GM12878 (cell line): ENCODE measurements at regions not wholly inside any gene's neighbourhood (a gene's known extent, or its start where the extent isn't known, plus 50 kb on each side); places are given as distances from the start of the nearest gene placed in this dataset.

Experiments used
- ATAC-seq: fragments of 200-7000 bp; cut with Tn5 transposase; 3 replicates; pipeline ENCODE4 v1.9.1; 2020; ENCODE audit warnings: mild to moderate bottlenecking, moderate library complexity
- BruUV-seq: library from RNA; stranded (reverse); fragments of 400-500 nt; replicated peaks from 2 replicates; lab custom pipeline; 2021; lab: Mats Ljungman, UMichigan
- CTCF ChIA-PET: fragments of 300-600 bp; sonication (Branson Sonifier 250); formaldehyde crosslinking; extraction: SDS; loops from one replicate; lab custom pipeline; 2021; ENCODE audit warnings: inconsistent platforms; lab: Yijun Ruan, JAX
- POLR2A ChIA-PET: fragments of 350-600 bp; formaldehyde crosslinking; extraction: SDS; loops from one replicate; lab custom pipeline; 2021; ENCODE audit warnings: inconsistent platforms; lab: Charles Lee
- RAD21 ChIA-PET: fragments of 300-600 bp; sonication (Branson Sonifier 250); formaldehyde crosslinking; loops from one replicate; lab custom pipeline; 2023; ENCODE audit warnings: antibody characterized with exemption; ENCODE audit not compliant: unreplicated experiment; lab: Charles Lee
- SMC1A ChIA-PET: fragments of 300-600 bp; sonication (Branson Sonifier 250); formaldehyde crosslinking; loops from one replicate; lab custom pipeline; 2023; ENCODE audit not compliant: unreplicated experiment, uncharacterized antibody; lab: Charles Lee
- DNase-seq: peaks from one replicate; pipeline ENCODE4 v3.0.0-alpha.2; 2011; ENCODE audit warnings: low read depth, low spot score
- FAIRE-seq: peaks from 3 replicates; lab custom pipeline; 2011; peaks lifted over from hg19 to GRCh38; lab: Jason Lieb, UNC
- H2AFZ ChIP-seq: 2 replicates; pipeline ENCODE4 v1.6.0; 2011; ENCODE audit warnings: low read depth, low read length, control low read depth; ENCODE audit not compliant: control insufficient read depth
- H3K27ac ChIP-seq: 2 replicates; pipeline ENCODE4 v1.5.1; 2011; ENCODE audit warnings: control low read depth; ENCODE audit not compliant: control insufficient read depth, insufficient read depth
- H3K27me3 ChIP-seq, 2 experiments: replicated peaks in 1 of 2; 2 replicates each; pipeline versions ENCODE4 v1.6.0 to v1.6.1; 2011; ENCODE audit warnings: low read length in 1 of 2; ENCODE audit not compliant: control insufficient read depth in 2 of 2, insufficient read depth in 2 of 2
- H3K36me3 ChIP-seq, 2 experiments: 2 replicates each; pipeline ENCODE4 v1.5.1; 2011; ENCODE audit warnings: low read length in 1 of 2; ENCODE audit not compliant: control insufficient read depth in 2 of 2, insufficient read depth in 2 of 2
- H3K4me1 ChIP-seq: 2 replicates; pipeline ENCODE4 v1.6.1; 2011; ENCODE audit warnings: mild to moderate bottlenecking, low read length, moderate library complexity, mixed read lengths; ENCODE audit not compliant: control insufficient read depth, insufficient read depth
- H3K4me2 ChIP-seq: 2 replicates; pipeline ENCODE4 v1.6.0; 2011; ENCODE audit warnings: control low read depth; ENCODE audit not compliant: control insufficient read depth, insufficient read depth
- H3K4me3 ChIP-seq: fragments of 200-600 bp; sonication (generic); 2 replicates; pipeline ENCODE4 v1.5.1; 2016
- H3K79me2 ChIP-seq: 2 replicates; pipeline ENCODE4 v1.6.0; 2011; ENCODE audit warnings: low read length; ENCODE audit not compliant: control insufficient read depth, insufficient read depth
- H3K9ac ChIP-seq: 2 replicates; pipeline ENCODE4 v1.8.0; 2011; ENCODE audit warnings: low read length, control low read depth, mixed read lengths; ENCODE audit not compliant: control insufficient read depth, insufficient read depth
- H3K9me3 ChIP-seq: replicated peaks from 3 replicates; pipeline ENCODE4 v1.5.1; 2011; ENCODE audit warnings: mild to moderate bottlenecking, low read length; ENCODE audit not compliant: control insufficient read depth, insufficient read depth
- H4K20me1 ChIP-seq: 2 replicates; pipeline ENCODE4 v1.6.0; 2011; ENCODE audit not compliant: control insufficient read depth, insufficient read depth
- ATF7 ChIP-seq: fragments of 450-650 bp; IDR thresholded peaks from 2 replicates; pipeline ENCODE4 v1.6.1; 2016; ENCODE audit warnings: low read depth, mild to moderate bottlenecking
- BCL11A ChIP-seq: IDR thresholded peaks from 2 replicates; pipeline ENCODE4 v1.6.1; 2011; ENCODE audit warnings: low read depth, low read length
- SIX5 ChIP-seq: IDR thresholded peaks from 2 replicates; pipeline ENCODE4 v1.6.1; 2011; ENCODE audit warnings: mild to moderate bottlenecking, low read depth, low read length, moderate library complexity; ENCODE audit not compliant: severe bottlenecking
- WGBS: methylation state at CpG from one replicate; pipeline ENCODE4 v1.1.6; 2016; ENCODE audit warnings: low lambda C conversion rate; ENCODE audit not compliant: insufficient replicate concordance, insufficient coverage; ENCODE audit errors: missing lambda C conversion rate; 5-methylcytosine and 5-hydroxymethylcytosine counted together
- in situ Hi-C: fragments of 300-500 bp; cut with MboI; formaldehyde crosslinking; loops from 9 replicates; pipeline ENCODE4 v1.14.3; 2018; ENCODE audit warnings: mixed read lengths
- intact Hi-C: fragments of 100-400 bp; cut with micrococcal nuclease; formaldehyde crosslinking; loops from one replicate; pipeline ENCODE4 v1.14.2; 2022; ENCODE audit not compliant: unreplicated experiment
- TF ChIP-seq, protein P1 (sequence below): fragments of 450-650 bp; IDR thresholded peaks from 2 replicates; pipeline ENCODE4 v1.6.1; 2017; ENCODE audit warnings: mild to moderate bottlenecking, moderate library complexity
- TF ChIP-seq, protein P2 (sequence below): IDR thresholded peaks from 2 replicates; pipeline ENCODE4 v1.6.1; 2012; ENCODE audit warnings: low read length, inconsistent platforms
- TF ChIP-seq, protein P3 (sequence below): IDR thresholded peaks from 2 replicates; pipeline ENCODE4 v1.6.1; 2012; ENCODE audit warnings: mild to moderate bottlenecking, low read depth, low read length
- TF ChIP-seq, protein P4 (sequence below): fragments of 450-650 bp; IDR thresholded peaks from 2 replicates; pipeline ENCODE4 v1.6.1; 2017; ENCODE audit warnings: borderline replicate concordance
- TF ChIP-seq, protein P5 (sequence below): fragments of 150-350 bp; IDR thresholded peaks from 2 replicates; pipeline ENCODE4 v1.6.1; 2014; ENCODE audit warnings: mild to moderate bottlenecking, low read depth, low read length
- TF ChIP-seq, protein P6 (sequence below): IDR thresholded peaks from 2 replicates; pipeline ENCODE4 v1.6.1; 2012; ENCODE audit warnings: low read depth, low read length, improper control_type of control experiment
- TF ChIP-seq, protein P7 (sequence below): IDR thresholded peaks from 2 replicates; pipeline ENCODE4 v1.6.1; 2011; ENCODE audit warnings: mild to moderate bottlenecking, low read depth, low read length, moderate library complexity; ENCODE audit not compliant: insufficient replicate concordance

DNA sequence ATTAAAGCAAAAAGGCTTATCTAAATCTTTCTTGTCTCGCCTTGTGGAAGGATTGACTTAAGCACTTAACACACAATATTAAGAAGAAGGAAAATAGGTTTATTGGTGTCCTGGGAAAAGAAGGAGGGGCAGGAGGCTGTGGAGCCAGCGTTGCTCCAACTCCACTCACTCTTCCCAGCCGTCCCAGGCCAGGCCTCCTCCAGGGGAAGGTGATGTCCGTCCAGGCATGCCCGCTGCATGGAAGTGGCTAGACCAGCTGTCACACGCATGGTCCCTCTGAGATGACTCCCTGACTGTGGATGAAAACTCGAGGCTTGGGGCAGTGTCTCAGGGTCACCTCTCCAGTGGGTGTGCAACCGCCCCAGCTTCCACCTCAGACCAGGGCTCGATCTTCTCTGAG lies 281.1 kb downstream of the GALR1 start:
- H3K27me3 ChIP-seq = no peaks in the 10 kb centered on the region
- intact Hi-C loops = no loop called here
- ATAC-seq (no peak), DNase-seq (no peak), FAIRE-seq (no peak)
- no peak overlapping the region for H3K27ac ChIP-seq
- no peak overlapping the region for H2AFZ ChIP-seq
- H3K9ac ChIP-seq = no peak overlapping the region
- RAD21 ChIA-PET = no interaction called here
- no peak overlapping the region for H3K4me3 ChIP-seq
- H3K36me3 ChIP-seq = no peaks in the 10 kb centered on the region
- POLR2A ChIA-PET = no interaction called here
- CTCF ChIA-PET = no interaction called here
- SMC1A ChIA-PET = no interaction called here
- H3K4me1 ChIP-seq = no peaks in the 10 kb centered on the region
- no peak overlapping the region for H3K4me2 ChIP-seq
- BruUV-seq = no TSS peak
- no peaks in the 10 kb centered on the region; the same call in 2 of the 3 replicates for H3K9me3 ChIP-seq
- in situ Hi-C loops = no loop called here
- no peaks in the 10 kb centered on the region for H3K79me2 ChIP-seq
- H4K20me1 ChIP-seq = no peaks in the 10 kb centered on the region
- 40% methylated on average over 8 of the region's 9 CpGs for WGBS
- TF ChIP-seq BCL11A = no peak
- no peak for TF ChIP-seq ATF7
- TF ChIP-seq, protein P1, sequence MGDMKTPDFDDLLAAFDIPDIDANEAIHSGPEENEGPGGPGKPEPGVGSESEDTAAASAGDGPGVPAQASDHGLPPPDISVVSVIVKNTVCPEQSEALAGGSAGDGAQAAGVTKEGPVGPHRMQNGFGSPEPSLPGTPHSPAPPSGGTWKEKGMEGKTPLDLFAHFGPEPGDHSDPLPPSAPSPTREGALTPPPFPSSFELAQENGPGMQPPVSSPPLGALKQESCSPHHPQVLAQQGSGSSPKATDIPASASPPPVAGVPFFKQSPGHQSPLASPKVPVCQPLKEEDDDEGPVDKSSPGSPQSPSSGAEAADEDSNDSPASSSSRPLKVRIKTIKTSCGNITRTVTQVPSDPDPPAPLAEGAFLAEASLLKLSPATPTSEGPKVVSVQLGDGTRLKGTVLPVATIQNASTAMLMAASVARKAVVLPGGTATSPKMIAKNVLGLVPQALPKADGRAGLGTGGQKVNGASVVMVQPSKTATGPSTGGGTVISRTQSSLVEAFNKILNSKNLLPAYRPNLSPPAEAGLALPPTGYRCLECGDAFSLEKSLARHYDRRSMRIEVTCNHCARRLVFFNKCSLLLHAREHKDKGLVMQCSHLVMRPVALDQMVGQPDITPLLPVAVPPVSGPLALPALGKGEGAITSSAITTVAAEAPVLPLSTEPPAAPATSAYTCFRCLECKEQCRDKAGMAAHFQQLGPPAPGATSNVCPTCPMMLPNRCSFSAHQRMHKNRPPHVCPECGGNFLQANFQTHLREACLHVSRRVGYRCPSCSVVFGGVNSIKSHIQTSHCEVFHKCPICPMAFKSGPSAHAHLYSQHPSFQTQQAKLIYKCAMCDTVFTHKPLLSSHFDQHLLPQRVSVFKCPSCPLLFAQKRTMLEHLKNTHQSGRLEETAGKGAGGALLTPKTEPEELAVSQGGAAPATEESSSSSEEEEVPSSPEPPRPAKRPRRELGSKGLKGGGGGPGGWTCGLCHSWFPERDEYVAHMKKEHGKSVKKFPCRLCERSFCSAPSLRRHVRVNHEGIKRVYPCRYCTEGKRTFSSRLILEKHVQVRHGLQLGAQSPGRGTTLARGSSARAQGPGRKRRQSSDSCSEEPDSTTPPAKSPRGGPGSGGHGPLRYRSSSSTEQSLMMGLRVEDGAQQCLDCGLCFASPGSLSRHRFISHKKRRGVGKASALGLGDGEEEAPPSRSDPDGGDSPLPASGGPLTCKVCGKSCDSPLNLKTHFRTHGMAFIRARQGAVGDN = no peak
- TF ChIP-seq, protein P2, sequence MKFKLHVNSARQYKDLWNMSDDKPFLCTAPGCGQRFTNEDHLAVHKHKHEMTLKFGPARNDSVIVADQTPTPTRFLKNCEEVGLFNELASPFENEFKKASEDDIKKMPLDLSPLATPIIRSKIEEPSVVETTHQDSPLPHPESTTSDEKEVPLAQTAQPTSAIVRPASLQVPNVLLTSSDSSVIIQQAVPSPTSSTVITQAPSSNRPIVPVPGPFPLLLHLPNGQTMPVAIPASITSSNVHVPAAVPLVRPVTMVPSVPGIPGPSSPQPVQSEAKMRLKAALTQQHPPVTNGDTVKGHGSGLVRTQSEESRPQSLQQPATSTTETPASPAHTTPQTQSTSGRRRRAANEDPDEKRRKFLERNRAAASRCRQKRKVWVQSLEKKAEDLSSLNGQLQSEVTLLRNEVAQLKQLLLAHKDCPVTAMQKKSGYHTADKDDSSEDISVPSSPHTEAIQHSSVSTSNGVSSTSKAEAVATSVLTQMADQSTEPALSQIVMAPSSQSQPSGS = no peak
- TF ChIP-seq, protein P3, sequence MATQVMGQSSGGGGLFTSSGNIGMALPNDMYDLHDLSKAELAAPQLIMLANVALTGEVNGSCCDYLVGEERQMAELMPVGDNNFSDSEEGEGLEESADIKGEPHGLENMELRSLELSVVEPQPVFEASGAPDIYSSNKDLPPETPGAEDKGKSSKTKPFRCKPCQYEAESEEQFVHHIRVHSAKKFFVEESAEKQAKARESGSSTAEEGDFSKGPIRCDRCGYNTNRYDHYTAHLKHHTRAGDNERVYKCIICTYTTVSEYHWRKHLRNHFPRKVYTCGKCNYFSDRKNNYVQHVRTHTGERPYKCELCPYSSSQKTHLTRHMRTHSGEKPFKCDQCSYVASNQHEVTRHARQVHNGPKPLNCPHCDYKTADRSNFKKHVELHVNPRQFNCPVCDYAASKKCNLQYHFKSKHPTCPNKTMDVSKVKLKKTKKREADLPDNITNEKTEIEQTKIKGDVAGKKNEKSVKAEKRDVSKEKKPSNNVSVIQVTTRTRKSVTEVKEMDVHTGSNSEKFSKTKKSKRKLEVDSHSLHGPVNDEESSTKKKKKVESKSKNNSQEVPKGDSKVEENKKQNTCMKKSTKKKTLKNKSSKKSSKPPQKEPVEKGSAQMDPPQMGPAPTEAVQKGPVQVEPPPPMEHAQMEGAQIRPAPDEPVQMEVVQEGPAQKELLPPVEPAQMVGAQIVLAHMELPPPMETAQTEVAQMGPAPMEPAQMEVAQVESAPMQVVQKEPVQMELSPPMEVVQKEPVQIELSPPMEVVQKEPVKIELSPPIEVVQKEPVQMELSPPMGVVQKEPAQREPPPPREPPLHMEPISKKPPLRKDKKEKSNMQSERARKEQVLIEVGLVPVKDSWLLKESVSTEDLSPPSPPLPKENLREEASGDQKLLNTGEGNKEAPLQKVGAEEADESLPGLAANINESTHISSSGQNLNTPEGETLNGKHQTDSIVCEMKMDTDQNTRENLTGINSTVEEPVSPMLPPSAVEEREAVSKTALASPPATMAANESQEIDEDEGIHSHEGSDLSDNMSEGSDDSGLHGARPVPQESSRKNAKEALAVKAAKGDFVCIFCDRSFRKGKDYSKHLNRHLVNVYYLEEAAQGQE = no peak
- TF ChIP-seq, protein P4, sequence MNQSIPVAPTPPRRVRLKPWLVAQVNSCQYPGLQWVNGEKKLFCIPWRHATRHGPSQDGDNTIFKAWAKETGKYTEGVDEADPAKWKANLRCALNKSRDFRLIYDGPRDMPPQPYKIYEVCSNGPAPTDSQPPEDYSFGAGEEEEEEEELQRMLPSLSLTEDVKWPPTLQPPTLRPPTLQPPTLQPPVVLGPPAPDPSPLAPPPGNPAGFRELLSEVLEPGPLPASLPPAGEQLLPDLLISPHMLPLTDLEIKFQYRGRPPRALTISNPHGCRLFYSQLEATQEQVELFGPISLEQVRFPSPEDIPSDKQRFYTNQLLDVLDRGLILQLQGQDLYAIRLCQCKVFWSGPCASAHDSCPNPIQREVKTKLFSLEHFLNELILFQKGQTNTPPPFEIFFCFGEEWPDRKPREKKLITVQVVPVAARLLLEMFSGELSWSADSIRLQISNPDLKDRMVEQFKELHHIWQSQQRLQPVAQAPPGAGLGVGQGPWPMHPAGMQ = no peak
- TF ChIP-seq SIX5 = no peak
- TF ChIP-seq, protein P5, sequence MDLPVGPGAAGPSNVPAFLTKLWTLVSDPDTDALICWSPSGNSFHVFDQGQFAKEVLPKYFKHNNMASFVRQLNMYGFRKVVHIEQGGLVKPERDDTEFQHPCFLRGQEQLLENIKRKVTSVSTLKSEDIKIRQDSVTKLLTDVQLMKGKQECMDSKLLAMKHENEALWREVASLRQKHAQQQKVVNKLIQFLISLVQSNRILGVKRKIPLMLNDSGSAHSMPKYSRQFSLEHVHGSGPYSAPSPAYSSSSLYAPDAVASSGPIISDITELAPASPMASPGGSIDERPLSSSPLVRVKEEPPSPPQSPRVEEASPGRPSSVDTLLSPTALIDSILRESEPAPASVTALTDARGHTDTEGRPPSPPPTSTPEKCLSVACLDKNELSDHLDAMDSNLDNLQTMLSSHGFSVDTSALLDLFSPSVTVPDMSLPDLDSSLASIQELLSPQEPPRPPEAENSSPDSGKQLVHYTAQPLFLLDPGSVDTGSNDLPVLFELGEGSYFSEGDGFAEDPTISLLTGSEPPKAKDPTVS = no peak
- TF ChIP-seq, protein P6, sequence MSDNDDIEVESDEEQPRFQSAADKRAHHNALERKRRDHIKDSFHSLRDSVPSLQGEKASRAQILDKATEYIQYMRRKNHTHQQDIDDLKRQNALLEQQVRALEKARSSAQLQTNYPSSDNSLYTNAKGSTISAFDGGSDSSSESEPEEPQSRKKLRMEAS = no peak
- TF ChIP-seq, protein P7, sequence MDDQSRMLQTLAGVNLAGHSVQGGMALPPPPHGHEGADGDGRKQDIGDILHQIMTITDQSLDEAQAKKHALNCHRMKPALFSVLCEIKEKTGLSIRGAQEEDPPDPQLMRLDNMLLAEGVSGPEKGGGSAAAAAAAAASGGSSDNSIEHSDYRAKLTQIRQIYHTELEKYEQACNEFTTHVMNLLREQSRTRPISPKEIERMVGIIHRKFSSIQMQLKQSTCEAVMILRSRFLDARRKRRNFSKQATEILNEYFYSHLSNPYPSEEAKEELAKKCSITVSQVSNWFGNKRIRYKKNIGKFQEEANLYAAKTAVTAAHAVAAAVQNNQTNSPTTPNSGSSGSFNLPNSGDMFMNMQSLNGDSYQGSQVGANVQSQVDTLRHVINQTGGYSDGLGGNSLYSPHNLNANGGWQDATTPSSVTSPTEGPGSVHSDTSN = no peak
